ENCODE measurements at regions not wholly inside any gene's neighbourhood (a gene's known extent, or its start where the extent isn't known, plus 50 kb on each side); places are given as distances from the start of the nearest gene placed in this dataset.

- DNase-seq (no peak), ATAC-seq (no peak)
- intact Hi-C loops (cut with DNase I, micrococcal nuclease): no loop called here
Observed at GRCh38 chrX:6371353-6371752, 142.7 kb upstream of the NLGN4X start.

- intact Hi-C loops (cut with DNase I, micrococcal nuclease): no loop called here
- ATAC-seq: no peak
Observed at GRCh38 chrX:6363188-6363587, 134.5 kb upstream of the NLGN4X start.

GRCh38 chrX:6325437-6325836, 96.8 kb upstream of the NLGN4X start:
- intact Hi-C loops (cut with DNase I, micrococcal nuclease): no loop called here
- no peak for ATAC-seq
- DNase-seq: no peak

More at GRCh38 chrX:6363188-6363587, 134.5 kb upstream of the NLGN4X start:
- no peak for DNase-seq

GRCh38 chrX:6313356-6313755, 84.7 kb upstream of the NLGN4X start:
- no peak for ATAC-seq
- no peak for DNase-seq
- intact Hi-C loops (cut with DNase I, micrococcal nuclease): no loop called here

- ATAC-seq: no peak
- intact Hi-C loops (cut with DNase I, micrococcal nuclease): no loop called here
- no peak for DNase-seq
Observed at GRCh38 chrX:6311540-6311939, 82.9 kb upstream of the NLGN4X start.

- intact Hi-C loops (cut with DNase I, micrococcal nuclease): no loop called here
- ATAC-seq (no peak), DNase-seq (no peak)
Observed at GRCh38 chrX:6307156-6307555, 78.5 kb upstream of the NLGN4X start.

GRCh38 chrX:6299724-6300123, 71.1 kb upstream of the NLGN4X start:
- ATAC-seq (no peak), DNase-seq (no peak)
- intact Hi-C loops (cut with DNase I, micrococcal nuclease): no loop called here

GRCh38 chrX:6293716-6294115, 65.0 kb upstream of the NLGN4X start:
- ATAC-seq: no peak
- intact Hi-C loops (cut with DNase I, micrococcal nuclease): no loop called here

GRCh38 chrX:6292599-6292998, 63.9 kb upstream of the NLGN4X start:
- DNase-seq: no peak
- no peak for ATAC-seq
- intact Hi-C loops (cut with DNase I, micrococcal nuclease): no loop called here

More at GRCh38 chrX:6293716-6294115, 65.0 kb upstream of the NLGN4X start:
- no peak for DNase-seq

GRCh38 chrX:6291444-6291843, 62.8 kb upstream of the NLGN4X start:
- ATAC-seq (no peak), DNase-seq (no peak)
- intact Hi-C loops (cut with DNase I, micrococcal nuclease): no loop called here

GRCh38 chrX:6283826-6284225, 55.2 kb upstream of the NLGN4X start:
- intact Hi-C loops (cut with DNase I, micrococcal nuclease): no loop called here
- DNase-seq (no peak), ATAC-seq (no peak)

GRCh38 chrX:6279277-6279909, 50.7 kb upstream of the NLGN4X start:
- intact Hi-C loops (cut with DNase I, micrococcal nuclease): no loop called here
- no peak for DNase-seq
- ATAC-seq: no peak

Small RNA genes lying in the stretch of these regions (microRNA-seq; reads per million reads assigned to microRNA genes)
- 0.53 to 15.0 reads per million in 2 donors for gene MIR4770
